Bronchial epithelial cell (primary cell): ENCODE measurements at regions not wholly inside any gene's neighbourhood (a gene's known extent, or its start where the extent isn't known, plus 50 kb on each side); places are given as distances from the start of the nearest gene placed in this dataset.

Experiments used
- DNase-seq: peaks from one replicate; pipeline ENCODE4 v3.0.0-alpha.2; 2010; ENCODE audit warnings: low read depth
- FAIRE-seq: peaks from 2 replicates; lab custom pipeline; 2011; peaks lifted over from hg19 to GRCh38; lab: Jason Lieb, UNC
- H3K27me3 ChIP-seq: 2 replicates; pipeline ENCODE4 v1.5.1; 2011; ENCODE audit warnings: low read length; ENCODE audit not compliant: control insufficient read depth, insufficient read depth
- H3K36me3 ChIP-seq: 2 replicates; pipeline ENCODE4 v1.5.1; 2011; ENCODE audit warnings: low read length; ENCODE audit not compliant: control insufficient read depth, insufficient read depth
- H3K4me3 ChIP-seq: 2 replicates; pipeline ENCODE4 v1.5.1; 2011; ENCODE audit warnings: mild to moderate bottlenecking, low read depth, low read length, control low read depth
- CTCF ChIP-seq: IDR thresholded peaks from 2 replicates; pipeline ENCODE4 v1.5.1; 2011; ENCODE audit warnings: mild to moderate bottlenecking, moderate library complexity, low read length, control low read depth, inconsistent platforms; ENCODE audit not compliant: insufficient read depth, severe bottlenecking

GRCh38 chr9:11992866-11993265 is 700.3 kb upstream of the TYRP1 start:
- FAIRE-seq (no peak), DNase-seq (no peak)
- Histone ChIP-seq H3K27me3 (no peaks in the 10 kb centered on the region), H3K4me3 (no peak overlapping the region), H3K36me3 (no peaks in the 10 kb centered on the region)
- no peak for TF ChIP-seq CTCF

- H3K36me3 ChIP-seq: no peaks in the 10 kb centered on the region
- H3K4me3 ChIP-seq: no peak overlapping the region
- no peaks in the 10 kb centered on the region for H3K27me3 ChIP-seq
- no peak for FAIRE-seq
- DNase-seq: no peak
- TF ChIP-seq CTCF: no peak
Observed at GRCh38 chr9:12014488-12014887, 678.7 kb upstream of the TYRP1 start.

- TF ChIP-seq CTCF: no peak
- H3K36me3 ChIP-seq: no peaks in the 10 kb centered on the region
- H3K4me3 ChIP-seq: no peak overlapping the region
- DNase-seq (no peak), FAIRE-seq (no peak)
- H3K27me3 ChIP-seq: no peaks in the 10 kb centered on the region
Observed at GRCh38 chr9:12054235-12054634, 639.0 kb upstream of the TYRP1 start.

GRCh38 chr9:12056874-12057273 is 636.3 kb upstream of the TYRP1 start:
- DNase-seq (no peak), FAIRE-seq (no peak)
- no peak for TF ChIP-seq CTCF

GRCh38 chr9:12060067-12060466 is 633.1 kb upstream of the TYRP1 start:
- TF ChIP-seq CTCF: no peak
- Histone ChIP-seq H3K27me3 (no peaks in the 10 kb centered on the region), H3K4me3 (no peak overlapping the region), H3K36me3 (no peaks in the 10 kb centered on the region)
- FAIRE-seq (no peak), DNase-seq (no peak)

More at GRCh38 chr9:12056874-12057273, 636.3 kb upstream of the TYRP1 start:
- Histone ChIP-seq H3K4me3 (no peak overlapping the region), H3K36me3 (no peaks in the 10 kb centered on the region), H3K27me3 (no peaks in the 10 kb centered on the region)

- no peak for FAIRE-seq
- Histone ChIP-seq H3K36me3 (no peaks in the 10 kb centered on the region), H3K4me3 (no peak overlapping the region), H3K27me3 (no peaks in the 10 kb centered on the region)
- DNase-seq: peak; percentile 1
- no peak for TF ChIP-seq CTCF
Observed at GRCh38 chr9:12060811-12061210, 632.4 kb upstream of the TYRP1 start.
